DOHH2 (cell line): ENCODE measurements at regions not wholly inside any gene's neighbourhood (a gene's known extent, or its start where the extent isn't known, plus 50 kb on each side); places are given as distances from the start of the nearest gene placed in this dataset.

Source experiments
- H3F3A ChIP-seq: fragments of 200-600 bp; sonication (generic), shearing (Covaris generic); 2 replicates; pipeline ENCODE4 v1.6.0; 2016; ENCODE audit warnings: antibody characterized with exemption, mild to moderate bottlenecking; ENCODE audit not compliant: control insufficient read depth, insufficient read depth
- H3K27ac ChIP-seq: fragments of 200-600 bp; sonication (generic); 2 replicates; pipeline ENCODE4 v1.5.1; 2014; ENCODE audit warnings: low read depth, mild to moderate bottlenecking, low read length, moderate library complexity
- H3K27me3 ChIP-seq: fragments of 200-600 bp; sonication (generic); 2 replicates; pipeline ENCODE4 v1.6.1; 2014; ENCODE audit warnings: mild to moderate bottlenecking, low read length, mixed read lengths; ENCODE audit not compliant: control insufficient read depth
- H3K36me3 ChIP-seq: fragments of 200-600 bp; sonication (generic); 2 replicates; pipeline ENCODE4 v1.6.1; 2014; ENCODE audit warnings: mild to moderate bottlenecking, low read length, moderate library complexity, mixed read lengths; ENCODE audit not compliant: control insufficient read depth
- H3K4me1 ChIP-seq: fragments of 200-600 bp; sonication (generic); 2 replicates; pipeline ENCODE4 v1.6.1; 2014; ENCODE audit warnings: mild to moderate bottlenecking, low read length, mixed read lengths; ENCODE audit not compliant: control insufficient read depth
- H3K4me2 ChIP-seq: fragments of 200-600 bp; sonication (generic); 2 replicates; pipeline ENCODE4 v1.6.0; 2014; ENCODE audit warnings: mild to moderate bottlenecking, low read length, moderate library complexity
- H3K4me3 ChIP-seq: fragments of 200-600 bp; sonication (generic); 2 replicates; pipeline ENCODE4 v1.5.1; 2014; ENCODE audit warnings: mild to moderate bottlenecking, low read length, mixed read lengths
- H3K79me2 ChIP-seq: fragments of 200-600 bp; sonication (generic); 2 replicates; pipeline ENCODE4 v1.6.1; 2014; ENCODE audit warnings: mild to moderate bottlenecking, low read length, mixed read lengths; ENCODE audit not compliant: control insufficient read depth
- H3K9me2 ChIP-seq: fragments of 200-600 bp; sonication (generic); replicated peaks from 2 replicates; pipeline ENCODE4 v1.6.1; 2014; ENCODE audit warnings: mild to moderate bottlenecking, low read length, mixed read lengths; ENCODE audit not compliant: control insufficient read depth
- H3K9me3 ChIP-seq: fragments of 200-600 bp; sonication (generic); 2 replicates; pipeline ENCODE4 v1.6.1; 2014; ENCODE audit warnings: antibody characterized with exemption, low read length, mixed read lengths; ENCODE audit not compliant: control insufficient read depth, insufficient read depth
- H4K20me1 ChIP-seq: fragments of 200-600 bp; sonication (generic); 2 replicates; pipeline ENCODE4 v1.6.0; 2014; ENCODE audit warnings: low read depth, mild to moderate bottlenecking, antibody characterized with exemption, low read length, moderate library complexity; ENCODE audit not compliant: control insufficient read depth, insufficient read depth
- EZH2phosphoT487 ChIP-seq: fragments of 200-600 bp; sonication (generic); IDR thresholded peaks from 2 replicates; pipeline ENCODE4 v1.6.1; 2017; ENCODE audit warnings: borderline replicate concordance, mild to moderate bottlenecking, antibody characterized with exemption, low read length, moderate library complexity, mixed read lengths
- TF ChIP-seq, protein P1 (sequence below): fragments of 200-600 bp; sonication (generic); IDR thresholded peaks from one replicate; pipeline ENCODE4 v1.5.1; 2014; ENCODE audit warnings: antibody characterized with exemption, mild to moderate bottlenecking, low read depth, low read length; ENCODE audit not compliant: poor library complexity, severe bottlenecking

DNA sequence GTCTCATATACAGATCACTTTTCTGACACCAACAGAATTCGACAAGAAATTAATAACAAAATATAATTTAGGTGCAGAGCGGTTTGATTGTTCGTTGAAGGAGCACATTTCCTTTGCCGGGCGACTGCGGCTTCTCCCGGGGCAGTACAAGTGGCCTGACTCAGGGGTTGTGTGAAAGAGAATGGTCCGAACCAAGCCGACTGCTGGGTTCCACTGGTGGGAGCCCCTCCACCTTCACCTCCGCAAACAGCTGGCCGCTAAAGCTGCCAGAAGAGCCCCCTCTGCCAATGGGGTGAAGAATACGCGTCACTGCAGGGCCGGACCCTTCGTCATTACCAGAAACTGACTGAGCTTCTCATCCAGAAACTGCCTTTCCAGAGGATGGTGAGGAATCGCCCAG, 156.0 kb upstream of the IFNE start:
- Histone ChIP-seq H3K79me2 (no peaks in the 10 kb centered on the region), H3K9me3 (no peaks in the 10 kb centered on the region), H3K27me3 (no peaks in the 10 kb centered on the region), H3F3A (no peaks in the 10 kb centered on the region), H3K9me2 (no peaks in the 10 kb centered on the region), H3K27ac (no peak overlapping the region), H3K4me1 (no peaks in the 10 kb centered on the region), H3K4me2 (no peak overlapping the region), H4K20me1 (no peaks in the 10 kb centered on the region), H3K36me3 (no peaks in the 10 kb centered on the region), H3K4me3 (no peak overlapping the region)
- TF ChIP-seq, protein P1, sequence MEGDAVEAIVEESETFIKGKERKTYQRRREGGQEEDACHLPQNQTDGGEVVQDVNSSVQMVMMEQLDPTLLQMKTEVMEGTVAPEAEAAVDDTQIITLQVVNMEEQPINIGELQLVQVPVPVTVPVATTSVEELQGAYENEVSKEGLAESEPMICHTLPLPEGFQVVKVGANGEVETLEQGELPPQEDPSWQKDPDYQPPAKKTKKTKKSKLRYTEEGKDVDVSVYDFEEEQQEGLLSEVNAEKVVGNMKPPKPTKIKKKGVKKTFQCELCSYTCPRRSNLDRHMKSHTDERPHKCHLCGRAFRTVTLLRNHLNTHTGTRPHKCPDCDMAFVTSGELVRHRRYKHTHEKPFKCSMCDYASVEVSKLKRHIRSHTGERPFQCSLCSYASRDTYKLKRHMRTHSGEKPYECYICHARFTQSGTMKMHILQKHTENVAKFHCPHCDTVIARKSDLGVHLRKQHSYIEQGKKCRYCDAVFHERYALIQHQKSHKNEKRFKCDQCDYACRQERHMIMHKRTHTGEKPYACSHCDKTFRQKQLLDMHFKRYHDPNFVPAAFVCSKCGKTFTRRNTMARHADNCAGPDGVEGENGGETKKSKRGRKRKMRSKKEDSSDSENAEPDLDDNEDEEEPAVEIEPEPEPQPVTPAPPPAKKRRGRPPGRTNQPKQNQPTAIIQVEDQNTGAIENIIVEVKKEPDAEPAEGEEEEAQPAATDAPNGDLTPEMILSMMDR = no peak
- TF ChIP-seq EZH2phosphoT487 = no peak

DNA sequence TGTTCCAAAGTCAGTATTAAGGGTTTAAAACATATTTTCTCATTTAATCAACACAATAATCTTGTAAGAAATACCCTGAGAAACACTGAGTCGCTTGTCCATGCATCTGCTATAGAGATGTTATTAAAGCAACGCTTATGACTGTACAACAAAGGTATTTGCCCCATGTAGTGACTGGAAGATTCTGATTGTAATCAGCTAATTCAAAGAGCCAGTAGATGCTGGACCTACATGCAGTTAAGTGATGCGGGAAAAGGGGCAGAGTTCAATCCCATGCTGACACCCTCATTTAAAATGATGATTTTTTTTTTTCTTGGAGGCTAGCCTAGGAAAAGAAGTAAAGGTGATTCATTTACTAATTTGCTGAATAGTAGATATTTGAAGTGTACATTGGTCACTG, 149.3 kb upstream of the MTAP start:
- no peaks in the 10 kb centered on the region for H3K4me1 ChIP-seq
- TF ChIP-seq, protein P1 = no peak
- no peak for TF ChIP-seq EZH2phosphoT487

DNA sequence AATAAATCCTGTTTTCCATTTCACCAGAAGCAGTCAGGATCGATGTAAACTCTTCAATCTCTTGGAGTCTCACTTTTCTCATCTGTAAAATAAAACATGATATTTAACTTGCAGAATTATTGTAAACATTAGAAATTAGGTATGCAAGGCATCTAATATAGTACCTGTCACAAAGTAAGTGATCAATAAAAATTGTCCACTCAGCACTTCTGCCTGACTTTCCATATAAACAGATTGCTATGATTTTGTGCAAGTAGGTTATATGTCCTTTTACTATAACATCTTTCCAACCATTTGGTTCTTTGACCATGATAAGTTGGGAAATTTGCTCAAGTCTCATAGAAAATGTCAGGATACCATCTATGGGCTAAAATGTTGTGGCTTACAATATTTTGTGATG, 148.8 kb upstream of the MTAP start:
- Histone ChIP-seq H4K20me1 (no peaks in the 10 kb centered on the region), H3K27me3 (no peaks in the 10 kb centered on the region), H3K27ac (no peak overlapping the region), H3K4me2 (no peak overlapping the region), H3K9me3 (no peaks in the 10 kb centered on the region), H3K36me3 (no peaks in the 10 kb centered on the region), H3K4me1 (no peaks in the 10 kb centered on the region), H3K4me3 (no peak overlapping the region), H3K79me2 (no peaks in the 10 kb centered on the region), H3K9me2 (no peaks in the 10 kb centered on the region), H3F3A (no peaks in the 10 kb centered on the region)
- no peak for TF ChIP-seq EZH2phosphoT487
- TF ChIP-seq, protein P1 = no peak

More for the DNA sequence above, 149.3 kb upstream of the MTAP start:
- H3K27me3 ChIP-seq = no peaks in the 10 kb centered on the region
- H3K4me2 ChIP-seq = no peak overlapping the region
- H3F3A ChIP-seq = no peaks in the 10 kb centered on the region
- H3K9me2 ChIP-seq = no peaks in the 10 kb centered on the region
- no peaks in the 10 kb centered on the region for H3K36me3 ChIP-seq
- H3K9me3 ChIP-seq = no peaks in the 10 kb centered on the region
- no peaks in the 10 kb centered on the region for H3K79me2 ChIP-seq
- H3K27ac ChIP-seq = no peak overlapping the region
- H3K4me3 ChIP-seq = no peak overlapping the region
- H4K20me1 ChIP-seq = no peaks in the 10 kb centered on the region
